ENCODE measurements at regions not wholly inside any gene's neighbourhood (a gene's known extent, or its start where the extent isn't known, plus 50 kb on each side); places are given as distances from the start of the nearest gene placed in this dataset.

GRCh38 chr9:38154501-38155421 is 85.7 kb upstream of the SHB start:
- Histone ChIP-seq H3K36me3 (ENCODE audit: control insufficient read depth, low read length) (no peaks in the 10 kb centered on the region), H3K27ac (ENCODE audit: low read depth, low read length) (no peak overlapping the region), H3K4me3 (ENCODE audit: low read length) (no peak overlapping the region), H3K4me1 (ENCODE audit: control insufficient read depth, low read length) (no peaks in the 10 kb centered on the region), H3K79me2 (ENCODE audit: control insufficient read depth, low read length) (no peaks in the 10 kb centered on the region), H3K4me2 (ENCODE audit: low read length) (no peak overlapping the region), H3K9me2 (replicated peaks; ENCODE audit: control insufficient read depth, low read length) (no peaks in the 10 kb centered on the region), H4K20me1 (ENCODE audit: control insufficient read depth, insufficient read depth, low read depth, low read length) (no peaks in the 10 kb centered on the region), H3K9me3 (ENCODE audit: control insufficient read depth, insufficient read depth, low read length) (no peaks in the 10 kb centered on the region), H3F3A (ENCODE audit: control insufficient read depth, insufficient read depth) (no peaks in the 10 kb centered on the region), H3K27me3 (ENCODE audit: control insufficient read depth, low read length) (peaks cover 12% of the 10 kb centered on the region)
- TF ChIP-seq CTCF (IDR thresholded peaks at IDR 0.05; ENCODE audit: low read depth, low read length, poor library complexity, severe bottlenecking) (no peak), EZH2phosphoT487 (IDR thresholded peaks at IDR 0.05; ENCODE audit: borderline replicate concordance, low read length) (no peak)

- Histone ChIP-seq H3K36me3 (ENCODE audit: control insufficient read depth, low read length) (no peaks in the 10 kb centered on the region), H3K27ac (ENCODE audit: low read depth, low read length) (no peak overlapping the region), H3K4me2 (ENCODE audit: low read length) (no peak overlapping the region), H3K4me1 (ENCODE audit: control insufficient read depth, low read length) (no peaks in the 10 kb centered on the region), H3K27me3 (ENCODE audit: control insufficient read depth, low read length) (peaks cover 15% of the 10 kb centered on the region), H3K9me2 (replicated peaks; ENCODE audit: control insufficient read depth, low read length) (no peaks in the 10 kb centered on the region), H3K4me3 (ENCODE audit: low read length) (no peak overlapping the region), H4K20me1 (ENCODE audit: control insufficient read depth, insufficient read depth, low read depth, low read length) (no peaks in the 10 kb centered on the region), H3K79me2 (ENCODE audit: control insufficient read depth, low read length) (no peaks in the 10 kb centered on the region), H3K9me3 (ENCODE audit: control insufficient read depth, insufficient read depth, low read length) (no peaks in the 10 kb centered on the region), H3F3A (ENCODE audit: control insufficient read depth, insufficient read depth) (no peaks in the 10 kb centered on the region)
- TF ChIP-seq CTCF (IDR thresholded peaks at IDR 0.05; ENCODE audit: low read depth, low read length, poor library complexity, severe bottlenecking) (no peak), EZH2phosphoT487 (IDR thresholded peaks at IDR 0.05; ENCODE audit: borderline replicate concordance, low read length) (no peak)
Observed at GRCh38 chr9:38153910-38154291, 84.9 kb upstream of the SHB start.

GRCh38 chr9:38153152-38153909 is 84.3 kb upstream of the SHB start:
- Histone ChIP-seq H3K9me2 (replicated peaks; ENCODE audit: control insufficient read depth, low read length) (no peaks in the 10 kb centered on the region), H3F3A (ENCODE audit: control insufficient read depth, insufficient read depth) (no peaks in the 10 kb centered on the region), H4K20me1 (ENCODE audit: control insufficient read depth, insufficient read depth, low read depth, low read length) (no peaks in the 10 kb centered on the region), H3K79me2 (ENCODE audit: control insufficient read depth, low read length) (no peaks in the 10 kb centered on the region), H3K4me2 (ENCODE audit: low read length) (no peak overlapping the region), H3K27me3 (ENCODE audit: control insufficient read depth, low read length) (peaks cover 15% of the 10 kb centered on the region), H3K27ac (ENCODE audit: low read depth, low read length) (no peak overlapping the region), H3K4me3 (ENCODE audit: low read length) (no peak overlapping the region), H3K4me1 (ENCODE audit: control insufficient read depth, low read length) (no peaks in the 10 kb centered on the region), H3K36me3 (ENCODE audit: control insufficient read depth, low read length) (no peaks in the 10 kb centered on the region), H3K9me3 (ENCODE audit: control insufficient read depth, insufficient read depth, low read length) (no peaks in the 10 kb centered on the region)
- no peak for TF ChIP-seq CTCF (IDR thresholded peaks at IDR 0.05; ENCODE audit: low read depth, low read length, poor library complexity, severe bottlenecking)
- TF ChIP-seq EZH2phosphoT487 (IDR thresholded peaks at IDR 0.05; ENCODE audit: borderline replicate concordance, low read length) = no peak
